SK-N-SH (cell line): ENCODE measurements at regions not wholly inside any gene's neighbourhood (a gene's known extent, or its start where the extent isn't known, plus 50 kb on each side); places are given as distances from the start of the nearest gene placed in this dataset.

Source experiments
- ELF1 ChIP-seq: IDR thresholded peaks from 2 replicates; pipeline ENCODE4 v1.4.0; 2012
- GABPA ChIP-seq: IDR thresholded peaks from 2 replicates; pipeline ENCODE4 v1.4.0; 2012; ENCODE audit warnings: low read depth, mild to moderate bottlenecking
- MXI1 ChIP-seq: IDR thresholded peaks from 2 replicates; pipeline ENCODE4 v1.6.1; 2012; ENCODE audit warnings: mild to moderate bottlenecking, low read depth, low read length, improper control_type of control experiment
- NFIC ChIP-seq: IDR thresholded peaks from 2 replicates; pipeline ENCODE4 v1.4.0; 2012; ENCODE audit warnings: borderline replicate concordance
- RFX5 ChIP-seq: IDR thresholded peaks from 2 replicates; pipeline ENCODE4 v1.6.1; 2012; ENCODE audit warnings: mild to moderate bottlenecking, improper control_type of control experiment, low read length
- RXRA ChIP-seq: IDR thresholded peaks from 2 replicates; pipeline ENCODE4 v1.4.0; 2012; ENCODE audit warnings: low read depth, mild to moderate bottlenecking, borderline replicate concordance
- SMC3 ChIP-seq: IDR thresholded peaks from 2 replicates; pipeline ENCODE4 v1.6.1; 2012; ENCODE audit warnings: low read depth, low read length, improper control_type of control experiment
- TAF1 ChIP-seq: IDR thresholded peaks from 2 replicates; pipeline ENCODE4 v1.6.1; 2012; ENCODE audit warnings: low read depth, mild to moderate bottlenecking, low read length, moderate library complexity, borderline replicate concordance
- TEAD4 ChIP-seq: IDR thresholded peaks from 2 replicates; pipeline ENCODE4 v1.4.0; 2012; ENCODE audit warnings: mild to moderate bottlenecking, borderline replicate concordance; ENCODE audit not compliant: insufficient read depth
- TF ChIP-seq, protein P1 (sequence below): fragments of 200-600 bp; sonication (generic); IDR thresholded peaks from 2 replicates; pipeline ENCODE4 v1.6.1; 2017; ENCODE audit warnings: antibody characterized with exemption, mild to moderate bottlenecking, moderate library complexity
- TF ChIP-seq, protein P2 (sequence below): IDR thresholded peaks from 2 replicates; pipeline ENCODE4 v1.4.0; 2012; ENCODE audit warnings: low read depth

DNA sequence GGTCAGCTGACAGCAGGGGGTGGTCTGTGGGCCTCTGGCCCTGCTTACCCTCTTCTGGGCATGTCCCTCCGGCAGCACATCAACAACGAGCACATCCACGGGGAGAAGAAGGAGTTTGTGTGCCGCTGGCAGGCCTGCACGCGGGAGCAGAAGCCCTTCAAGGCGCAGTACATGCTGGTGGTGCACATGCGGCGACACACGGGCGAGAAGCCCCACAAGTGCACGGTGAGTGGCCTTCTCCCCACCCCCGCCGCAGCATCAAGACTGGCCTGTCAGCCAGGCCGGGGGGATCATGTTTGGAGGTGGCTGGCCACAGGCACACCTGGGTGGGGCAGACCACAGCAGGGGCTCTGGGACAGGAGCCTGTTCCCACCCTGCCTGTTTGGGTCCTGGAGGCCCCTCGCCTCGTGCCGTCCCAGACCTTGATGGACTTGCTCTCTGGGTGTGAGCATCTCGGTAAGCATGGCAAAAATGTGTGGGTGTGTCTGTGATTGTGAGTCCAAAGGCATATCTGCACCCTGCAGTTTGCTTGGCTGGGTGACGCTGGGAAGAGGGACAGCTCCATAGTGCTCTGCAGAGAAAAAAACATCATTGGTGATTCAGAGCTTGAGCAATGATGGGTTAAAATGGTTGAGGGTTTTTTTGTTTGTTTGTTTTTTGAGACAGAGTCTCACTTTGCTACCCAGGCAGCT lies 242.8 kb downstream of the GLI2 start:
- TF ChIP-seq RFX5 (no peak), NFIC (no peak), GABPA (no peak), MXI1 (no peak), ELF1 (no peak), TAF1 (no peak), SMC3 (no peak), RXRA (no peak), TEAD4 (no peak)
- TF ChIP-seq, protein P1, sequence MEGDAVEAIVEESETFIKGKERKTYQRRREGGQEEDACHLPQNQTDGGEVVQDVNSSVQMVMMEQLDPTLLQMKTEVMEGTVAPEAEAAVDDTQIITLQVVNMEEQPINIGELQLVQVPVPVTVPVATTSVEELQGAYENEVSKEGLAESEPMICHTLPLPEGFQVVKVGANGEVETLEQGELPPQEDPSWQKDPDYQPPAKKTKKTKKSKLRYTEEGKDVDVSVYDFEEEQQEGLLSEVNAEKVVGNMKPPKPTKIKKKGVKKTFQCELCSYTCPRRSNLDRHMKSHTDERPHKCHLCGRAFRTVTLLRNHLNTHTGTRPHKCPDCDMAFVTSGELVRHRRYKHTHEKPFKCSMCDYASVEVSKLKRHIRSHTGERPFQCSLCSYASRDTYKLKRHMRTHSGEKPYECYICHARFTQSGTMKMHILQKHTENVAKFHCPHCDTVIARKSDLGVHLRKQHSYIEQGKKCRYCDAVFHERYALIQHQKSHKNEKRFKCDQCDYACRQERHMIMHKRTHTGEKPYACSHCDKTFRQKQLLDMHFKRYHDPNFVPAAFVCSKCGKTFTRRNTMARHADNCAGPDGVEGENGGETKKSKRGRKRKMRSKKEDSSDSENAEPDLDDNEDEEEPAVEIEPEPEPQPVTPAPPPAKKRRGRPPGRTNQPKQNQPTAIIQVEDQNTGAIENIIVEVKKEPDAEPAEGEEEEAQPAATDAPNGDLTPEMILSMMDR: no peak
- TF ChIP-seq, protein P2, sequence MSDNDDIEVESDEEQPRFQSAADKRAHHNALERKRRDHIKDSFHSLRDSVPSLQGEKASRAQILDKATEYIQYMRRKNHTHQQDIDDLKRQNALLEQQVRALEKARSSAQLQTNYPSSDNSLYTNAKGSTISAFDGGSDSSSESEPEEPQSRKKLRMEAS: no peak
